H1 (cell line): ENCODE measurements at regions not wholly inside any gene's neighbourhood (a gene's known extent, or its start where the extent isn't known, plus 50 kb on each side); places are given as distances from the start of the nearest gene placed in this dataset.

Experiments
- BCL11A ChIP-seq, 2 experiments: IDR thresholded peaks; one replicate each; pipeline ENCODE4 v1.6.1; 2011; ENCODE audit warnings: low read depth in 2 of 2, low read length in 2 of 2, mild to moderate bottlenecking in 2 of 2
- CBX5 ChIP-seq: fragments of 300-800, 300-1000 bp; sonication (generic); IDR thresholded peaks from 2 replicates; pipeline ENCODE4 v1.7.1; 2016; ENCODE audit warnings: antibody characterized with exemption, low read length, low read depth
- CEBPB ChIP-seq: IDR thresholded peaks from 2 replicates; pipeline ENCODE4 v1.6.1; 2012; ENCODE audit warnings: low read depth, low read length
- SP1 ChIP-seq: IDR thresholded peaks from 2 replicates; pipeline ENCODE4 v1.6.1; 2011; ENCODE audit warnings: low read depth, low read length
- YY1 ChIP-seq: IDR thresholded peaks from 2 replicates; pipeline ENCODE4 v1.6.1; 2011; ENCODE audit warnings: low read depth, mild to moderate bottlenecking, low read length

DNA sequence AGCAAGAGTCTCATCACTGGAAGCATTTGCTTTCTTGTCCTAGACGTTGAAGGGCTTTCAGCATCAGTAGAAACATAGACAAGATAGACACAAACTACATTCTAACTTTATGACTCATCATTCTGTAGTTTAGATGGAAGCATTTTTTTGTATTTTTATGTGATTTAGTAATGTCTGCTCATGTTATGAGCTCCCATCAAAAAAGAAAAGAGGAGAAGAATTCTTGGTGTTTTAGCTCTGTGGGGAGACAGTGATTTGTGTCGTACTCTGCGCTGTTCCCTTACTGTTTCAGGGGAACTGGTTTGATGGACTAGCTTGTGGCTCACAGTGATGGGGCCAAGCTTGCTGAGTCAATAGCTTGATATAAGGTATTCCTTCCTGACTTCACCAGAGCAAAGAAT lies 159.2 kb upstream of the WWC1 start (continued):
- TF ChIP-seq SP1 (no peak), CBX5 (no peak), BCL11A (IDR thresholded peaks at IDR 0.05; ENCODE audit: low read depth in 2 of 2, low read length in 2 of 2) (no peak), CEBPB (no peak), YY1 (no peak)
